NCI-H82 (cell line): ENCODE measurements at regions not wholly inside any gene's neighbourhood (a gene's known extent, or its start where the extent isn't known, plus 50 kb on each side); places are given as distances from the start of the nearest gene placed in this dataset.
A peak's percentile ranks its signal among the peaks of the same experiment; 100 is the strongest.

Source experiments
- DNase-seq: peaks from one replicate; lab custom pipeline; 2025; lab: John Stamatoyannopoulos, UW

DNA sequence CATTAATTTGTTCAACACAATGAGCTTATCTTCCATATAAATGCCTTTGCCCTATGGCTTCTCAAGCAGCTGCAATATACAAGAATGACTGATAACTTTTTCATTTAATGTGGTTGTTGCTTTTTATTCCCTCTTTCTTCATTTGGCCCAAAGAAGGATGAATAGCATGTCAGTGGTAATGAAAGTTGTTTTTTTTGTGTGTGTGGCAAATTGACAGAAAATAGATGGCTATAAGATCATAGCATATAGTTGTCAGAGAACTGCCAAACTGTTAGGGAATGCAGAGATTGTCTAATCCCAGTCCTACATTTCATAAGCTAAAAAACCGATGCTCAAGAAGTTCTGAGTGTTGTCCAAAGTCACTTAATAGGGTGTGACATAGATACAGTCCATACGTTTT is 244.3 kb downstream of the ACTR3 start:
- DNase-seq: no peak

DNA sequence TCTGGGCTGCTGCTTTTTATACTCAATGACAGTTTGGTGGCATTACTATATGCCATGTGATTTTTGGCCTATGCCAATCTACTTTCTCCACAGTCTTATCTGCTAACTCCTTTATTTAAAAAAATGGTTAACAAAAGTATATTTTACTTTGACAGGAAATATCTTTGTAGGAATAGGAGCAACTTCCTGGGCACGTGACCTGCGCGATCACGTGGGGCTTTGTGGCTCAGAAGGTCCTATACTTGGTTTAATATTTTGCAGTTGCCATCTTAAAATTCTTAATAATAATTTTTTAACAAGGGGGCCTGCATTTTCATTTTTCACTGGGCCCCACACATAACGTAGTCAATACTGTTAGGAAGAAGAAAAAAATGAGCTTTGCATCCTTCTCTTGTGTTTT is 249.7 kb downstream of the ACTR3 start:
- no peak for DNase-seq

- no peak for DNase-seq
These were observed 266.6 kb downstream of the ACTR3 start for GRCh38 chr2:114156366-114157056.

- no peak for DNase-seq
These were observed 267.1 kb downstream of the ACTR3 start for GRCh38 chr2:114157057-114157385.

- DNase-seq: no peak
These were observed 270.5 kb downstream of the ACTR3 start for GRCh38 chr2:114160263-114160981.

DNA sequence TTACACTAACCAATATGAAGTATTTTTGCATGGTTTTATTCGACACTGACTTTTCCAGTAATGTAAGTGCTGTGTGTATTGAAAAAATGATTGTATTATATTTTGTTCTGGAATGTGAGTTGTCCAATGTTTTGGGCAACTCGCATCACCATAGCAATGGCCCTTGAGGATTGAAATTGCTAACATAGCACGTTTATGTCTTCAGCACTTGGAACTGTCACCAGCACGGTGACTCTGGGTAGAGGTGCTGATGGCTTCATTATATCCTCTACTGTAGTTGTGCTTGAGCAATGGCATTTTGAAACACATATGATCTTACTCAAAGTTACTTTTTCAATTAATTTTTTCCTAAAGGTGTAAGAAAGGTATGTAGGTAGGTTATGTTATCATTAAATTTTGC is 271.5 kb downstream of the ACTR3 start:
- no peak for DNase-seq

- no peak for DNase-seq
These were observed 274.6 kb upstream of the DPP10 start for GRCh38 chr2:114167799-114168198.

DNA sequence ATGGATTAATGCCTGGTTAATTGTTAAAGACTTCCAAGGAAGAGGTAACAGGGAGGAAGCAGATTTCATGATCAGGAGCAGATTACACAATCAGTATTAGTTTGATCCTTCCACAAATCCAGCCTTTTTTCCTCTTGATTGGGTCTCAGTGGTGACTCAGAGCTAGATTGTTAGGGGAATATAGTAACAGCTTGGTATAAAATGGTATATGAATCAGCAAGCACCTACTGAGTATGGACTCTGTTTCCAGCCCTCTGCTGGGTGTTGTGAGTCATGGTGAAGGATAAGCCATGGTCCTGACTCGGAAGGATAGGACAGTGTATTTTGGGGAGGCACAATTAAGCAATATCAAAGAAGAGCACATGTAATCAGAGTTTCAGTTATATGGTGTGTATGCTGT is 272.4 kb upstream of the DPP10 start:
- peak; percentile 55 for DNase-seq

GRCh38 chr2:114175507-114175906 is 266.9 kb upstream of the DPP10 start:
- no peak for DNase-seq

GRCh38 chr2:114185501-114185900 is 256.9 kb upstream of the DPP10 start:
- DNase-seq: no peak

DNA sequence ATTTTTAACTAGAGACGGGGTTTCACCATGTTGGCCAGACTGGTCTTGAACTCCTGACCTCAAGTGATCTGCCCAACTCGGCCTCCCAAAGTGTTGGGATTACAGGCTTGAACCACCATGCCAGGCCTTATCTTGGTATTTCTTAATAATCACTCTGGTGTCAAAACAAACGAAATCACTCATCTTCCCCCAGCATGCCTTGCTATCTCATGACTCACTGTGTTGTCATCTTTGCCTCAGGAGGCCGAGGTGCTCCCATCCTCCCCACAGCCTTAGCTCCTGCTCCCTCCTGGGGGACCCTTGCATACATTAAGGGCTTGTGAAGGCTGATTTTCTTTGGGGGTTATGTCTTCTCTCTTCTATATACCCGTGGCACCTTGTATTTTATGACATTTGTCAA is 250.1 kb upstream of the DPP10 start:
- DNase-seq: no peak

GRCh38 chr2:114201781-114202180 is 240.7 kb upstream of the DPP10 start:
- peak; percentile 33 for DNase-seq

DNA sequence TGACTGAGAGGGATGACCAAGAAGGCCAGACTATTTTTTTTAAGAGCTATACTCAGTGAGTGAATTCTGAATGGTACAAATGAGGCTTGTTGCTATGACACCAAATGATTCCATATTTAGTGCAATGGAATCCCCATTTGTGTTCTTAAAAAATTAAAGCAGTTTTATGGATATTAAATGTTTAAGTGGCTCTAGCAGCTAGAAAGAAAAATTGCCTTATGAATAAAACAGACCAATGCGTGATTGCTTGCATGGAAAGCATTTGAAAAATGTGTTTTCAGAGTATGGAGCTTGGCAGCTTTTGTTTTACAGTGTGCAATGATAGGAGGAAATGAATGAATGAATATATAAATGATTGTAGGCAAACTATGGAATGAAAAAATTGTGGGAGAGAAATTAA is 238.8 kb upstream of the DPP10 start:
- no peak for DNase-seq

DNA sequence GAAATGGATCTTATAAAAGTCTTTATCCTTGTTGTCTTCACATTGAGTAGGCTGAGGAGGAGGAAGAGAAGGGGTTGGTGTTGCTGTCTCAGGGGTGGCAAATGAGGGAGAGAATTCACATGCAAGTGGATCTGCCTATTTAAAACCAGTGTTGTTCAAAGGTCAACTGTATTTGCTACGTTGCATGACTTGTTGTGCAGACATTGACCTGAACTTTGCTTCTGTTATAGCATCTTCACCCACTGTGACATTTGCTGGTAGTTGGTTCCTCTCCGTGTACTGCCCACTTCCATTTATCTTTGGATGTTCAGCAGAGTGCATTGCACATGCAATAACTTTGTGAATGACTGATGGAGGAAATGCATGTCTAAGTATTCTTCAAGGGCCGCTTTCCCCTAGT is 228.6 kb upstream of the DPP10 start:
- DNase-seq: no peak

DNA sequence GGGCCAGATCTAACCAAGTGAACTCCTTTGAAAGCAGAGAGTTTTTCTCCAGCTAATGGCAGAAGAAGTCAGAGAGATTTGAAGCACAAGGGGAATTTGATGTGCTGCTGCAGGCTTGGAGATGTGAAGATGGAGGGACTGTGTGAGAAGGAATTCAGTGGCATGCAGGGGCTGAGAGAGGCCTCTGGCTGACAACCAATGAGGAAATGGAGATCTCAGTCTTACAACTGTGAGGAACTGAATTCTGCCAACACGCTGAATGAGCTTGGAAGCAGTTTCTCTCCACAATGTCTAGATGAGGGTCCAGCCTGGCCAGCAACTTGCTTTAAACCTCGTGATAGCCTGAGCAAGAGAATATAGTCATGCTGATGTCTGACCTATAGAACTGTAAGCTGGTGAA is 224.1 kb upstream of the DPP10 start:
- no peak for DNase-seq

DNA sequence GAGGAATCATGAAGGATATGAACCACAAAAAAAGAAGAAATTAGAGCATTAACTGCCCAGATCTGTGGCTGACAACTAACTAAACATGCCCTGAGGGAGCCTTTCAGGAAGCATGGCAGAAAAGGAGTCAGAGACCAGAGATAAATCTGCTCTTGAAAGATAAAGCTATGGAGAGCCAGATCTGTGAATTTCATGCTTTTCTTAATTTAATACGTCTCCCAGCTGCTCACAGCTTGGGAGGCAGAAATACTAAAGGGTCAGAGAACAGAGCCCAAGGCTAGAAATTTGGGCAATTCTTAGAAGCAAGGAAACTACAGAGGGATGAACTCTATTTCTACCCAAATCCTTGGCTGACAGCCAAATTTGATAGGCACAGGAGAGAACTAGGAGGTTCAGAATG is 223.0 kb upstream of the DPP10 start:
- DNase-seq: no peak

GRCh38 chr2:114222344-114222743 is 220.1 kb upstream of the DPP10 start:
- peak; percentile 70 for DNase-seq

- DNase-seq: no peak
These were observed 210.5 kb upstream of the DPP10 start for GRCh38 chr2:114231921-114232320.

DNA sequence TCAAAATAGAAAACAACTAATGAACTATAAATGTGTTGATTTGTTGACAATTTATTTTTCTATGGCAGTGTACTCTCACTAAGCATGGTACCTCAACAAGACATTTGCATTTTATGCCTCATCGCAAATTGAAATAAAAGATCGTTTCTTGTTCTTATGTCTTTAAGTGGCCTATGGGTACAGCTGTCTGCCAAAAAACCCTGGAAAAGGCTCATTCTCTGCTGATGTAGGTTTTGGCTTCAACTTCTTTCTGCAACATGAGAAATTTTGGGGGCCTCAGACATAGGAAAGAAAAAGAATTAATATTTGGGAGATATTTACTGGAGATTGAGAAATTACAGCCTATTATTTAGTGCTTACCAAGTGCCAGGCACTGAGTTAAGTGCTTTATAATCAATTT is 205.1 kb upstream of the DPP10 start:
- DNase-seq: no peak

DNA sequence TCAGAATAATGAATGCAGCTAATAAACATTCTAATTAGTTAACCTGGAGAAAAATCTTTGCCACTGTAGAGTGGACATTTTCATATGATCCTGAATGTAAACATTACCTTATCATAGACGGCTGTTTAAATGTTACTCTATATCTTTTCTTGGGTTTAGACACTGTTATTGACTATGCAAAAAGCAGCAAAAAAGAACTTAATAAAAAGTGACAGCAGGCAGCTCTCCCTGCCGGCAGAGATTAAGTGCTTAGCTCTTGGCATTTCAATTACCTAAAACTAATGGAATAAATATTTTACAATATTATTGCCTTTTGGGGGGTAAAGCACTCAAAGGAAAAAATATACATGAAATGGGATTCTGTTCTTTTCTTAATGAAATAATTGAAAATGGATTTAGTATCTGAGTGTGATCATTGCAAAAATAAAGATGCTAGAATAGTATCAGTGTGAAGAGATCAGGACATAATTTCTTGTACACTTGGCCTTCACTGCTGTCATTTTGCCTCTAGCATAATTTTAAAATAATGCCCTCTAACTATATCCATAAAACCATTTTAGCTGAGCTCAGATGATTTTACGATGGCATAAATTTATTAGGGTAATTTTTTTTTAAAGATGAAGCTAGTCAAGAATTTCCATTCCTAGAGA is 203.4 kb upstream of the DPP10 start:
- DNase-seq: peak; percentile 68

DNA sequence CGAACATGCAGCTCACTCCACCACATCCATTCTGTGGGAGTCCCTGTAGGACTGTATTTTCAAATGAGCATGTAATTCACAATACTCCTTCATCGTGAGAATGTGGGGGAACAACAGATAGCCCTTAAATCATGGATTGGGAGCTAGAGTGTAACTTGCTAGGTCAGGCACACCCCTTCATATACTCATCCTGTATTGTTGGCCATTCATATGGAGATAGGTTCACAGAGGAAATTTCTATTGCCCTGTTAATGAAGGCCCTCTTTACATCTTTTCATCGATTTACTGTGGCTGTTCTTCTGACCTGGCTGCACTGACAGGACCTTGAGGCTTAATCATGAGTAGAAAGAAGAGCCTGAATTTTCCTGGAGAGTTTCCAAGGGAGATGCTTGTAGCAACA is 193.8 kb upstream of the DPP10 start:
- DNase-seq: no peak

- DNase-seq: no peak
These were observed 189.7 kb upstream of the DPP10 start for GRCh38 chr2:114252713-114253112.

GRCh38 chr2:114254875-114255274 is 187.6 kb upstream of the DPP10 start:
- DNase-seq: no peak

- DNase-seq: no peak
These were observed 183.1 kb upstream of the DPP10 start for GRCh38 chr2:114259389-114259788.
